Mesenchymal stem cell (in vitro differentiated cells and primary cell): ENCODE measurements at regions not wholly inside any gene's neighbourhood (a gene's known extent, or its start where the extent isn't known, plus 50 kb on each side); places are given as distances from the start of the nearest gene placed in this dataset.

ENCODE experiments used
- DNase-seq: peaks from one replicate; pipeline ENCODE4 v3.0.0-alpha.2; 2013
- H2AFZ ChIP-seq: one replicate; pipeline ENCODE4 v1.6.1; 2013; ENCODE audit warnings: low read depth, mild to moderate bottlenecking, control low read depth, inconsistent platforms, low read length, moderate library complexity
- H2AK5ac ChIP-seq: 2 replicates; pipeline ENCODE4 v1.6.1; 2013; ENCODE audit warnings: low read length, moderate library complexity, mild to moderate bottlenecking, inconsistent platforms; ENCODE audit not compliant: severe bottlenecking
- H2BK120ac ChIP-seq: one replicate; pipeline ENCODE4 v1.6.1; 2013; ENCODE audit warnings: low read depth, mild to moderate bottlenecking, inconsistent platforms, low read length, moderate library complexity
- H2BK12ac ChIP-seq, 2 experiments: one replicate each; pipeline ENCODE4 v1.6.1; 2013; ENCODE audit warnings: inconsistent platforms in 2 of 2, low read length in 2 of 2, mild to moderate bottlenecking in 2 of 2, moderate library complexity in 2 of 2, control low read depth in 1 of 2
- H2BK15ac ChIP-seq: one replicate; pipeline ENCODE4 v1.6.1; 2013; ENCODE audit warnings: mild to moderate bottlenecking, low read depth, inconsistent platforms; ENCODE audit not compliant: poor library complexity, severe bottlenecking
- H2BK5ac ChIP-seq: 2 replicates; pipeline ENCODE4 v1.6.1; 2013; ENCODE audit warnings: low read depth, mild to moderate bottlenecking, low read length, control low read depth, inconsistent platforms; ENCODE audit not compliant: poor library complexity, severe bottlenecking
- H3K14ac ChIP-seq, 2 experiments: one replicate each; pipeline ENCODE4 v1.6.1; 2013; ENCODE audit warnings: inconsistent platforms in 2 of 2, low read length in 2 of 2, control low read depth in 1 of 2, mild to moderate bottlenecking in 1 of 2, moderate library complexity in 1 of 2
- H3K18ac ChIP-seq, 2 experiments: one replicate each; pipeline ENCODE4 v1.6.1; 2013; ENCODE audit warnings: inconsistent platforms in 2 of 2, low read length in 2 of 2, control low read depth in 1 of 2, low read depth in 1 of 2, mild to moderate bottlenecking in 1 of 2
- H3K23ac ChIP-seq, 2 experiments: one replicate each; pipeline ENCODE4 v1.6.1; 2013; ENCODE audit warnings: inconsistent platforms in 2 of 2, low read length in 2 of 2, mild to moderate bottlenecking in 2 of 2, moderate library complexity in 2 of 2, control low read depth in 1 of 2
- H3K27ac ChIP-seq: 2 replicates; pipeline ENCODE4 v1.5.1; 2013; ENCODE audit warnings: mild to moderate bottlenecking, moderate library complexity, low read length, control low read depth, inconsistent platforms; ENCODE audit not compliant: poor library complexity, severe bottlenecking
- H3K27me3 ChIP-seq, 2 experiments: 2 replicates each; pipeline versions ENCODE4 v1.6.1 to v1.7.0; 2013; ENCODE audit warnings: low read length in 2 of 2, mild to moderate bottlenecking in 2 of 2, moderate library complexity in 2 of 2, control low read depth in 1 of 2, inconsistent platforms in 1 of 2; ENCODE audit not compliant: control insufficient read depth in 1 of 2, insufficient read depth in 1 of 2
- H3K36me3 ChIP-seq, 2 experiments: 2 replicates each; pipeline versions ENCODE4 v1.6.1 to v1.7.0; 2013; ENCODE audit warnings: low read length in 2 of 2, control low read depth in 1 of 2, inconsistent platforms in 1 of 2, low read depth in 1 of 2, mild to moderate bottlenecking in 1 of 2; ENCODE audit not compliant: insufficient read depth in 2 of 2, control insufficient read depth in 1 of 2
- H3K4ac ChIP-seq, 2 experiments: one replicate each; pipeline ENCODE4 v1.6.1; 2013; ENCODE audit warnings: inconsistent platforms in 2 of 2, low read length in 2 of 2, mild to moderate bottlenecking in 2 of 2, moderate library complexity in 2 of 2, control low read depth in 1 of 2, low read depth in 1 of 2
- H3K4me1 ChIP-seq: 2 replicates; pipeline ENCODE4 v1.6.1; 2013; ENCODE audit warnings: low read depth, low read length, control low read depth; ENCODE audit not compliant: control insufficient read depth, insufficient read depth
- H3K4me2 ChIP-seq: 2 replicates; pipeline ENCODE4 v1.6.1; 2013; ENCODE audit warnings: low read length, mild to moderate bottlenecking, inconsistent platforms; ENCODE audit not compliant: poor library complexity, severe bottlenecking
- H3K4me3 ChIP-seq, 2 experiments: 2 replicates each; pipeline versions ENCODE4 v1.5.1 to v1.7.0; 2013; ENCODE audit warnings: low read length in 2 of 2, mild to moderate bottlenecking in 2 of 2, control low read depth in 1 of 2, low read depth in 1 of 2; ENCODE audit not compliant: insufficient read depth in 1 of 2
- H3K79me1 ChIP-seq: replicated peaks from 2 replicates; pipeline ENCODE4 v1.6.1; 2013; ENCODE audit warnings: mild to moderate bottlenecking, control low read depth, low read length, inconsistent platforms; ENCODE audit not compliant: poor library complexity, severe bottlenecking
- H3K9ac ChIP-seq: 2 replicates; pipeline ENCODE4 v1.7.0; 2013; ENCODE audit warnings: mild to moderate bottlenecking, low read length, moderate library complexity
- H3K9me3 ChIP-seq: 2 replicates; pipeline ENCODE4 v1.7.0; 2013; ENCODE audit warnings: mild to moderate bottlenecking, low read length; ENCODE audit not compliant: control insufficient read depth
- H4K8ac ChIP-seq: one replicate; pipeline ENCODE4 v1.6.1; 2013; ENCODE audit warnings: inconsistent platforms, mild to moderate bottlenecking, low read length, moderate library complexity
- H4K91ac ChIP-seq: one replicate; pipeline ENCODE4 v1.6.1; 2013; ENCODE audit warnings: mild to moderate bottlenecking, low read length, inconsistent platforms
- WGBS: methylation state at CpG from one replicate; pipeline ENCODE4 v1.1.7; 2013; ENCODE audit warnings: mixed read lengths; 5-methylcytosine and 5-hydroxymethylcytosine counted together

GRCh38 chr14:38389681-38390080, 133.8 kb upstream of the CLEC14A start:
- H4K8ac ChIP-seq, result peak overlapping the region; percentile 35
- H3K23ac ChIP-seq, result no peak overlapping the region
- H2AFZ ChIP-seq, result no peak overlapping the region
- peak overlapping the region in 1 of 2 experiments; percentile 54 for H3K18ac ChIP-seq
- H2BK15ac ChIP-seq, result no peak overlapping the region
- no peaks in the 10 kb centered on the region for H3K27me3 ChIP-seq
- DNase-seq, result peak; percentile 78
- no peak overlapping the region for H3K27ac ChIP-seq
- H3K9me3 ChIP-seq, result no peaks in the 10 kb centered on the region
- H3K4ac ChIP-seq, result peak overlapping the region in 1 of 2 experiments; percentile 47
- peak overlapping the region; percentile 64 for H4K91ac ChIP-seq
- WGBS, result 6% methylated on average over 1 of the region's 1 CpG
- H2AK5ac ChIP-seq, result no peak overlapping the region
- no peak overlapping the region for H3K4me3 ChIP-seq
- H3K4me2 ChIP-seq, result no peak overlapping the region
- no peak overlapping the region for H2BK120ac ChIP-seq
- H3K79me1 ChIP-seq, result no peaks in the 10 kb centered on the region
- no peak overlapping the region for H2BK5ac ChIP-seq
- no peak overlapping the region for H3K14ac ChIP-seq
- peak overlapping the region; percentile 31 to 49 for H2BK12ac ChIP-seq
- H3K9ac ChIP-seq, result no peak overlapping the region
- no peaks in the 10 kb centered on the region for H3K36me3 ChIP-seq
- H3K4me1 ChIP-seq, result no peaks in the 10 kb centered on the region

- WGBS, result 84% methylated on average over 2 of the region's 2 CpGs
- Histone ChIP-seq H3K18ac (no peak overlapping the region), H3K36me3 (no peaks in the 10 kb centered on the region), H3K4me3 (no peak overlapping the region), H3K79me1 (no peaks in the 10 kb centered on the region), H3K14ac (no peak overlapping the region), H2AFZ (no peak overlapping the region), H3K9ac (no peak overlapping the region), H4K91ac (no peak overlapping the region), H3K4me1 (no peaks in the 10 kb centered on the region), H2BK12ac (no peak overlapping the region), H3K23ac (no peak overlapping the region), H2BK5ac (no peak overlapping the region), H3K27ac (no peak overlapping the region), H2BK15ac (no peak overlapping the region), H3K9me3 (no peaks in the 10 kb centered on the region), H2AK5ac (no peak overlapping the region), H3K4ac (no peak overlapping the region), H4K8ac (no peak overlapping the region), H2BK120ac (no peak overlapping the region), H3K4me2 (no peak overlapping the region), H3K27me3 (no peaks in the 10 kb centered on the region)
- no peak for DNase-seq
Measured at GRCh38 chr14:38387821-38388220, 131.9 kb upstream of the CLEC14A start.

GRCh38 chr14:38385836-38386235, 129.9 kb upstream of the CLEC14A start:
- H2BK12ac ChIP-seq, result no peak overlapping the region
- H4K91ac ChIP-seq, result no peak overlapping the region
- no peak overlapping the region for H2AK5ac ChIP-seq
- no peak overlapping the region for H3K23ac ChIP-seq
- DNase-seq, result no peak
- WGBS, result 83% methylated on average over 2 of the region's 3 CpGs
- H3K4ac ChIP-seq, result no peak overlapping the region
- no peak overlapping the region for H4K8ac ChIP-seq
- H3K36me3 ChIP-seq, result no peaks in the 10 kb centered on the region
- no peaks in the 10 kb centered on the region for H3K9me3 ChIP-seq
- no peak overlapping the region for H2BK120ac ChIP-seq
- no peaks in the 10 kb centered on the region for H3K79me1 ChIP-seq
- H3K18ac ChIP-seq, result no peak overlapping the region
- H3K4me1 ChIP-seq, result no peaks in the 10 kb centered on the region
- H2BK15ac ChIP-seq, result no peak overlapping the region
- no peaks in the 10 kb centered on the region for H3K27me3 ChIP-seq
- H3K4me2 ChIP-seq, result no peak overlapping the region
- no peak overlapping the region for H2AFZ ChIP-seq
- H3K4me3 ChIP-seq, result no peak overlapping the region
- no peak overlapping the region for H3K27ac ChIP-seq
- no peak overlapping the region for H3K9ac ChIP-seq
- no peak overlapping the region for H3K14ac ChIP-seq
- H2BK5ac ChIP-seq, result no peak overlapping the region

GRCh38 chr14:38385343-38385742, 129.4 kb upstream of the CLEC14A start:
- H3K4ac ChIP-seq, result no peak overlapping the region
- no peak overlapping the region for H2BK15ac ChIP-seq
- no peaks in the 10 kb centered on the region for H3K79me1 ChIP-seq
- 87% methylated on average over 3 of the region's 5 CpGs for WGBS
- no peak overlapping the region for H2AK5ac ChIP-seq
- H3K9me3 ChIP-seq, result no peaks in the 10 kb centered on the region
- H3K9ac ChIP-seq, result no peak overlapping the region
- no peaks in the 10 kb centered on the region for H3K27me3 ChIP-seq
- H2AFZ ChIP-seq, result no peak overlapping the region
- H2BK5ac ChIP-seq, result no peak overlapping the region
- peak overlapping the region in 1 of 2 experiments; percentile 86 for H2BK12ac ChIP-seq
- no peak overlapping the region for H3K27ac ChIP-seq
- H2BK120ac ChIP-seq, result no peak overlapping the region
- no peak overlapping the region for H3K4me3 ChIP-seq
- no peak overlapping the region for H3K18ac ChIP-seq
- H3K4me1 ChIP-seq, result no peaks in the 10 kb centered on the region
- H3K36me3 ChIP-seq, result no peaks in the 10 kb centered on the region
- no peak for DNase-seq
- no peak overlapping the region for H3K23ac ChIP-seq
- H3K14ac ChIP-seq, result no peak overlapping the region
- H4K8ac ChIP-seq, result no peak overlapping the region
- H3K4me2 ChIP-seq, result no peak overlapping the region
- no peak overlapping the region for H4K91ac ChIP-seq
